HG03354 (cell line): ENCODE measurements at regions not wholly inside any gene's neighbourhood (a gene's known extent, or its start where the extent isn't known, plus 50 kb on each side); places are given as distances from the start of the nearest gene placed in this dataset.
"Not testable (repeated sequence)": the region's sequence is repeated elsewhere in the genome, so short reads cannot be mapped to it uniquely, and the experiment has no call there.

Source experiments
- ATAC-seq: cut with Tn5 transposase; IDR thresholded peaks from one replicate; pipeline ENCODE4 v1.9.1; 2021; ENCODE audit warnings: mild to moderate bottlenecking; ENCODE audit not compliant: unreplicated experiment, poor library complexity, severe bottlenecking

DNA sequence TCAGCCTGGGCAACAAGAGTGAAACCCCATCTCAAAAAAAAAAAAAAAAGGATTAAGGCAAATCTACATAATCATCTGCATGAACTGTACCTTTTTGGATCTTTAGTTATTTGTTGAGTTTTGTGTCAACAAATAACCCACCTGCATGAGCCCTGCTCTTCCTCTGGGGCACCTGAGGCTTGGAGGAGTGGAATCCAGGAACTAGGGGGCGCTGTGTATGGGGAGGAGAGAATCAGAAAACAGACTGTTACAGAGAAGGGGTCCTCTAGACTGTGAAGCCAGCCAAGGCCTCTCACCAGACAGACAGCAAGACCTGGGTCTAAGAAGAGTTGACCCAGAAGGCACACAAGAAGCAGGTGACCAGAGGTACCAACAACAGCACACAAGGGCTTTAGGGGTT lies 682.8 kb upstream of the NRP1 start:
- ATAC-seq, result no peak

DNA sequence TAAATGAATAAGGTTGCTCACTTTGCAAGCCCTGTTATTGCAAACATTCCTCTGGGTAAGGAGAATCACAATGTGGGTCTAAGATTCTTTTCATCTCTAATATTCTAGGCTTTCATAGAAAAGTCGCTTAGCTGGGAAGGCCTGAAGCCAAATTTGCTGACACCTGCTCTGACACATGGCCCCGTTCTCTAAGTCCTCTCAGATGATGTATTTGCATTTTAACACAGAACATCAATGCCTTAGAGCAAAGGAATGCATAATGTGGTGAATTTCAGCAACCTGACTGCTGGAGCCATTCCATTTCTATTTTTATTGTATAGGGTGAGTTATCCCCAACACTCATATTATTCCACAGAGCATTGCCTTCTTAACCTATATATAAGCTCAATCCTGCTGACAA lies 682.1 kb upstream of the NRP1 start:
- no peak for ATAC-seq

DNA sequence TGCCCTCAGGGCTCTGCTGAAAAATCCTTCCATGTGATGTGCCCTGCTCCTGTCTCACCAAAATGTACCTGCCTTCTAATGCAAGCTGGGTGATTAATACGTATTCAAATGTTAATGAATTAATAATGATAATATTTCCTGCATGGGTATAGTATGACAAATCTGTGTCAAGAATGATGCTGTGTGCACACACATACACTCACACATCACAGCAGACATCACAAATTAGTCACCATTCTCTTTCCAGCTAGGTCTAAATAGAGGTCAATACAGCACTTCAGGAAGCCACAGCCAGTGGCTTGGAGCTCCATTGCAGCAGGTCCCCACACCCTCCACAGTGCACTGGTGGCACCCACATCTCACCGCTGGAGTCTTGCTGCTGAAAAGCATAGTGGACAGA lies 681.2 kb upstream of the NRP1 start:
- no peak for ATAC-seq

DNA sequence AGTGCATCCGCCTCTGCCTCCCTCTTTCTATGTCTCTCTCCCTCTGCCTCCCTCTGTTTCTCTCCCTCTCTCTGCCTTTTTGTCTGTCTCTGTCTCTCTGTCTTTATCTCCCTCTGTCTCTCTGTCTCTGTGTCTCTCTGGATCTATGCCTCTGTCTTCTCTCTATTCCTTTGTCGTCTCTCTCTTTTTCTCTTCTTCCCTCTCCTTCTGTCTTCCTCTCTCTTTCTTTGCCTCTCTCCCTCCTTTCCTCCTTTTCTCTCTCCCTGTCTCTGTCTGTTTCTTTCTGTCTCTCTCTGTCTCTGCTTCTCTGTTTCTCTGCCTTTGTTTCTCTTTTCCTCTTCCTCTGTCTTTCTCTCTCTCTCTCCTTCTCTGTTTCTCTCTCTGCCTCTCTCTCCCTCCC lies 678.8 kb upstream of the NRP1 start:
- ATAC-seq, result no peak

DNA sequence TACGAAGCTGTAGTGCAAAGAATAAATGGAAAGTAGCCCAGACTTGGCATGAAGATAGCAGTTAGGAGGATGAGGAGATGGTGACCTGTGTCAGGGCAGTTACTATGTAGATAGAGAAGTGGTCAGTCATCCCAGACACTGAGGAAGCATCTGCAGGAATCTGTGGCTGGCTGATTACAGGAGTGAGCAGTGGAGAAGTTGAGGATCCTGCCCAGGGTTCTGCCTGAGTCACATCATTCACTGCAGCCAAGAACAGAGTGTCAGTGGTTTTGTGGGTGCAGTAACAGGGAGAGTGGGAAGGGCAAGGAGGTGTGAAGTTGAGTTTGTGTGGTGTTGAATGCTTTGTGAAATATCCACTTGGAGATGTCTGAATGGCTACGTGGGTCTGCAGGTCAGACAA lies 676.4 kb upstream of the NRP1 start:
- no peak for ATAC-seq

DNA sequence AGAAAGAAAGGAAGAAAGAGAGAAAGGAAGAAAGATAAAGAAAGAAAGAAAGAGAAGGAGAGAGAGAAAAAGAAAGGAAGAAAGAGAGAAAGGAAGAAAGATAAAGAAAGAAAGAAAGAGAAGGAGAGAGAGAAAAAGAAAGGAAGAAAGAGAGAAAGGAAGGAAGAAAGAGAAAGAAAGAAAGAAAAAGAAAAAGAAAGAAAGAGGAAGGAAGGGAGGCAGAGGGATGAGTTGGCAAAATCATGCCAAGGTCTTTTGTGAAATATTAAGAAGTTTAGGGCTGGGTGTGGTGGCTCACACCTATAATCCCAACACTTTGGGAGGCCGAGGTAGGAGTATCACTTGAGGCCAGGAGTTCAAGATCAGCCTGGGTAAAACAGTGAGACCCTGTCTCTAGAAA lies 675.8 kb upstream of the NRP1 start:
- not testable (repeated sequence) for ATAC-seq

DNA sequence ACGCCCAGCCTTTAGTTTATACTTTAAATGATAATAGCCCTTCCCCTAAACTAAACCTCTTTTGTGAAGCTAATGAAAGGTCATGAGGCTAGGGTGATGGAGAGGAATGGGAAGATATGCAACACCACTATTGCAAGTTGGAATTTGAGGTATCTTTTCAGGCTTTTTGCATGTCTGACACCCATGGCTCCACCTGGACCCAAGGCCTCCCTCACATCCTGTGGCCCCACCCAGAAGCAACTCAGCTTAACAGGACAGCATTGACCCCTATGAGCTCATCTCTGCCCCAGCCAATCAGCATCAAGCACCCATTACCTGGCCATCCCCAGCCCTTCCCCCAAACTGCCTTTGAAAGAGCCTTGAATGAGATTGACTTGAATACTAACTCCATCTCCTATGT lies 674.2 kb upstream of the NRP1 start:
- ATAC-seq, result no peak

DNA sequence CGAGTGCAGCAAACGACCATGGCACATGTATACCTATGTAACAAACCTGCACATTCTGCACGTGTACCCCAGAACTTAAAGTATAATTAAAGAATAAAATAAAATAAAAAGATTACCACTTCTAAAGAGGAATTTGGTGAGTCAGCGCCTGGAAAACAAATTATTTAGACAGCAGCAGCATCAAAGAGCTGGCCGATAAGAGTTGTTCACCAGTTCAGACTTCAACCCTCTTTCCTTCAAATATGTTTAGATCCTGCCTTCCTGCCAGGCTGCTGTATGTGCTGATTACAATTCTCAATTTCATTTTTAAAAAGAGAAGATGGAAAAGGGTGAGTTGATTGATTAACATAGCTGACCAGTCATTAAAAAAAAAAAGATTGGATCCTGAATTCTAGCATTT lies 672.0 kb upstream of the NRP1 start:
- ATAC-seq, result no peak

DNA sequence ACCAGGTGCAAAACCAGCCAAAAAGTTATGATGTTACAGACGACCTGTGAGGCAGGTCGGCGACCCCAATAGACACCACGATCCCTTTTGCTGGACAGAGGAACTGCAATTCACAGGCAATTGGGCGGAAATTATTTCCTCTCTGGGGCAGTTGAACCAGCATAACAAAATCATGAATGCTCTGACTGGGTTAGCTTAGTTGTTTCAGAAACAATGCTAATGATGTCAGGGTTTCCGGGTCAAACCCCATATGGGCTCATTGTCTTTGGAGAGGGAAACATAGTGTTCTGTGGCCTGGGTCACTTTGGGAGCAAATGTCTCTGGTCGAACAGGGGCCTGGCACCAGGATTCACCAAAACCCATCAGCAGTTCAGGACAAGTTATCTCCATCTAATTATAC lies 669.1 kb upstream of the NRP1 start:
- ATAC-seq, result no peak

DNA sequence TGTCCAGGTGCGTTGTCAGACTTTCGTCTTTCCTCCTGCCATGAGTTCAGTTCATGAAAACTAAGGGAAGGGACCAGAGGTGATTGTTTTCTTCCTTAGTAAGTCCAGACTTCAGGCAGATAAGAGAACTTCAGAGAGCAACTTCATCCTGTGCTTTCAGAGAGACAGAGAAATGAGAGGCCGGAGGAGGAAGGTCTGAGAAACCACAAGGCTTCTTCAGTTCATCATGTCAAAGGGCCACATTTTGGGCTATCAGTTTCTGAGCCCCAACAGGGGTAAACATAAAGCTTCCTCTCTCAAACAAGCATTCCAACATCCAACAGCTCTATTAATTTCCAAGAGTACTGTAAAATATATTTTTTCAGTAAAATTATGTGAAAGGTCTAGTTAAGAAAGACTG lies 668.4 kb upstream of the NRP1 start:
- no peak for ATAC-seq

DNA sequence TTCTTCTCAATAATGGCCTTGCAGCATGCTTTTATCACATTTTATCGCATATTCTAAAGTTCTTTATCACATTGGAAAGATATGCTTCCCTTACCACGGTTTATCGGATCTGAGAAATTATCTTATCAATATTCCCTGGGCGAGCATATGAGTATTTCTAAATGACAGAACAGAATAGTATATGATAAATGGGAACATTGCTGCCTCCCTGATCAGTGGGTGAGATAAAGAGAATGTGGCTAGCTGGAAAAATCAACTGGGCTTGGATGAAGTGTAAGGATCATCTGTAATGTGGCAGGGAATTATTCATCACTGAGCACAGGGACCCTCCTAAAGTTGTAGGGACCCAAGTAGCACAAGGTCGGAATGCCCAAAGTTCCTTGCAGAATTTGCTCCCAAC lies 667.4 kb upstream of the NRP1 start:
- no peak for ATAC-seq

DNA sequence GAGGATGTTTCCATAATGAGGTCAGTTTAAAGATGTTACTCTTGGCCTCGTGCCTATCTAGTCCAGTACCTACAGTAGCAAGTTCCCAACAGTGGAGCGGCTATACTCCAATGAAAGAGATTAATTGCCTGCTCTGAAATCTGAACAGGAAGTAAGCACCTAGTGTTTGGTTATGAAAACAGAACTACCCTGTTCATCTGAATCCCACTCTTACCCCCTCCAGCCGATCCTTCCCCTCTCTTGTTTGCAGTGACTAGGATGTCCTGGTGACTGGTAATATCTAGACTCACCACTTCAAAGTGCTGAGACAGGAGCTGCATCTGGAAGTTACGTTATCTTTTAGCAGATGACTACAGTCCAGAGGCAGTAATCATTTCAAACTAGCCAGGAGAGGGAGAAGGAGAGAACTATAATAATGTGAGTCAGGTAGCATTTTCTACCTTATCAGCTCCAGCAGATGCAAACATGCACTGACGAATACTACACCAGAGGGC lies 666.7 kb upstream of the NRP1 start:
- ATAC-seq, result no peak

DNA sequence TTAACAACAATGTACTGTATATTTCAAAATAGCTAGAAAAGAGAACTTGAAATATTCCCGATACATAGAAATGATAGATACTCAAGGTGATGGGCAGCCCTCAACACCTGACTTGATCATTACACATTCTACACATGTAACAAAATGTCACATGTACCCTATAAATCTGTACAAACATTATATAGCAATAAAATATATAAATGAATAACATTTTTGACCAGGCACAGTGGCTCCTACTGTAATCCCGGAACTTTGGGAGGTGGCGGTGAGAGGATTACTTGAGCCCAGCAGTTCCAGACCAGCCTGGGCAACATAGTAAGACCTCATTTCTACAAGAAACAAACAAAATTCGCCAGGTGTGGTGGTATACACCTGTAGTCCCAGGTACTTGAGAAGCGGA lies 659.5 kb upstream of the NRP1 start:
- no peak for ATAC-seq

DNA sequence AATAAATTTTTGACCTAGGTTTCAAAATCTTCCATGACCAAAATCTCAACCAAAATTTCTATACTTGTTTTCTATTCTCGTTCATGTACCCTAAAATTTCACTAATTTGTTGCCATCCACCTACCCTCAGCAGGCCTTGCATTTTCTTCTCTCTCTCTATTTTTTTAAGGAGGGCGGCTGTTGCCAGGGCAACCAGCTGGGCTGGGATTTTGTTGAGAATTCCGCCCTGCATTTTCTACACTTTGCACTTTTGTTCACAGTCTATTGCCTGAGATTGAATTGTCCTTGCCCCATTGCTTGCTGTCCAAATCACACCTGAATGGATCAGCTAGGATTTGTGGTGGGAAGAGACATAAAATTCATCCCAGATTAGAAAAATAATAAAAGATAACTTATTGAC lies 657.5 kb upstream of the NRP1 start:
- ATAC-seq, result no peak

DNA sequence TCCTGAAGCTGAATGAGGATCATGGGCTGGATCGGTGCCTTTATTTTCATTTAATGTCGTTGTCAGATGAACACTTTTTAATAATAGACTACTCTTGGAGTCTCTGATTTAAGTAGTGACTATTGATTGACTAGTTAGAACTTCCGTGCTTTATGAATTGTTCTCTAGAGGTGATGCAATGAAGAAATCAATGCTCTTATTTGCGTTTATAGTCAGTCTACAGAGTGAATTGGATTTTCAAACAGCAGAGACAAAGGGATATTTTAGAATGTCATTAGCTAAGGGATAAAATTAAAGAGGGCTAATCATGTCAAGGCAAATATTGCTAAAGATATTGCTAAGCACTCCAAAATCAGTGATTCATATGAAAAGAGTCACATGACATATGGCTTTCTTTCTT lies 652.0 kb upstream of the NRP1 start:
- ATAC-seq, result no peak

DNA sequence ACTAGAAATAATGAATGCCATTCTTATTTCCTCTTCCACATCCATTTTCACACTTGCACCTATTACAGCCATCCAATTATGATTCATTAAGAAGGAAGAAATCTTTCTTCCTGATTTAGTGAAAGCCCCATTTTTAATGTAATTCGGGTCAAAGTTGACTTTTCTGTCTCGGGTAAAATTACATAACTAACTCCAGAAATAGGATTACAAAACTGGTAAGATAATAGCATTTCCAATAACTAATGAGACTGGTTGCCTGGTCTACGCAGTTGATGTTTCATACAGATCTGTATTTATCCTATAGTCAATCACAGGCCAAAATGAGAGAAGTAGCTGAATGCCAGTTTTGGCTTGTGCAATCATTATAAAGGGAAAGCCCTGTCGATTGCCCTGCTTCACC lies 651.5 kb upstream of the NRP1 start:
- ATAC-seq, result no peak

DNA sequence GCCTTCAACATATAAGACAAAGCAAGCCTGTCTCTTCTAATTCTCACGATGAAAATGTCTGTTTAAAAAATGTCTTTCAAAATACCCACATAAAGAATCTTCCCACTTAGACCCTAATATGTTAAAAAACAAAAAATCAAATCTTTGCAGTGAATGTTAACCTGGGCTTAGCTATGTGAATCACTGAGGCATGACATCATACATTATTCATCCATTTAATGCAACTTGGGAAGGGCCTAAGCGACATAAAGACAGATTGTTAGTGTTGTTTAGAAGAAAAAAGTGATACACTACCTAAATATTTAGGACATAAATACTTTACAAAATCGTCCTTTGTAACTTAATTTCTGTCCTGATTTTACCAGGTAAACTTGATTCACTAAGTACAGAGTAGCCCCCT lies 648.5 kb upstream of the NRP1 start:
- ATAC-seq, result no peak

DNA sequence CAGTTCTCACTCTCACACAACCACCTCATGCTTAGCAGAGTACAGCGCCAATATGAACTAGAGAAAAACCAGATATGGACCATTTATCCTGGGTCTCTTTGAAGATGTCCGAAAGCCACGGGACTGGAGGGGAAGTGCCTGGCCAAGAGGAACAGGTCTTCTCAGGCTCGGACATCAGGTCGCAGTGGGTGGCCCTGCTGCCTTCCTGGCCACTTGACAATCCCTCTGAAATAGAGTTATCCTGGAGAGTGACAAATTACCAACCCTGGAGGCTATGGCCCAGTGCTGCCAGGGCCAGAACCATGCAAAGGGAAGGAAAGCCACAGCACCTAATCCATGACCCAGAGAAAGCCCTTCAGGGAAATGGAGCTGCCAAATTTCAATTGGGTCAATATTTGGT lies 646.8 kb upstream of the NRP1 start:
- ATAC-seq, result no peak

DNA sequence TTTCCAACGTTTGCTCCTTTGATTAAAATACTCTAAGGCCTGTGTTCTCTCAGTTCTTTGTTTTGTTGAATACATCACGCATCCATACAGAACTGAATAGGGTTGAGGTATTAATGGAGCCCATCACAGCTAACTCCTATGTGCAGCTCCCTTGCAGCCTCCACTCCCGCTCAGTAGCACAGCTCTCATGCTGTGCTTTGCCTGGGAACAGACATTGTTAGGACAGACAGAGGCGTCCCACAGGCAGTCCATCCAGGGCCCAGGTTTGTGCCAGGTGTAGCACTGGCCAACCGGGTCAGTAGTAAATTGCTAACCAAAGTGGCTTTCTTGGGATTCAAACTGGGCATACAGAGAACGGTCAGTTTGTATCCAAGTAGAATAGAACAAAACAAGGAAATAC lies 644.7 kb upstream of the NRP1 start:
- ATAC-seq, result no peak

DNA sequence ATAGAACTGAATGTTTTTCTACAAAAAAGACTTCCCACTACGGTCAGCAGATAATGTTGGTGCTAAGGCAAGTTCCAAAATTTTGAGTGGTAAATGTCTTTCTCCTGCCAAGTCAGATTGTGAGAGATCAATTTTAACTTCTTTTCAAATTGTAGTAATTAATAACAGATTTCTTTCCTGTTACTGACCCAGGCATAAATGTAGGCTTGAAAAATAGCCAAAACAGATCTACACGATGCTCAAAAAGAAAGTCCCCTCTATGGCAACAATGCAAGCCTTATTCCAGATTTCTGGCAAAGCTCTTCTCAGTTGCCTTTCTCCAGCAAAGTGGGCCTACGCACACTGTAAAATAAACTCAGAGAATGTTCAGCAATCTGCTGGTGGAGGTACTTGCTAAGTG lies 641.0 kb upstream of the NRP1 start:
- ATAC-seq, result no peak

DNA sequence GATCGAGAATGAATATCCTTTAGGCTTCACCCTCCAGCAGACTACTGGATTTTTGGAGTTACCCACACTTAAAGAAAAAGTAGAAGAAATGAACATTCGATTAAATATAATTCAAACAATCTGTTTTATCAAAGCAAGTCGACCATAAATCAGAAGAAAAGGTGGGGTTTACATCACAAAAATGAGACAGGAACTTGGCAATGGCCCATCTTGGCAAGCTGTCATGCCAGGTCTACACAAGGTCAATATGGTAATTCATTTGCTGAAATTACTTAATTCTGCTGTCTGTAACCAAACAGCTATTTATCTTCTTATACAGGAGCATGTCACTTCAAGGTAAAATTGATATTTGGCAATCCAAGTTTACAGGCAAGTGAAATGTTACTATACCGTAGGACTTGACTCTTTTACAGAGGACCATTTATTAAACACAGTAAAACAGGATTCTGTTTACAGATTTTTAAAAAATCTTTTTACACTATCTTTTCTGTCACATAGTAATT lies 640.6 kb upstream of the NRP1 start:
- no peak for ATAC-seq

DNA sequence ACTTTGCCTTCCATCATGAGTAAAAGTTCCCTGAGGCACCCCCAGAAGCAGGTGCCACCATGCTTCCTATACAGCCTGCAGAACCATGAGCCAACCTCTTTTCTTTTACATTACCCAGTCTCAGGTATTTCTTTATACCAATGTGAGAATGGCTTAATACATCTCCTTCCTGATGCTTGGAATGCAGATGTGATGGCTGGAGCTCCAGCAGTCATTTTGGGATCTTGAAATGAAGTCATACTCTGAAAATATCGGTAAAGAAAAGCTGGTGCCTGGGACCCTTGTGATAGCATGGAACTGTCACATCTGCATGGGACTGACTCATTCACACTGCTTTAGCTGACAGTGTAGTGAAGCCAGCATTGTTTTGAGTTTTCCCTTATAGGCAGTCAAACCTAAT lies 634.5 kb upstream of the NRP1 start:
- ATAC-seq, result no peak
